GM18867 (cell line): ENCODE measurements at regions not wholly inside any gene's neighbourhood (a gene's known extent, or its start where the extent isn't known, plus 50 kb on each side); places are given as distances from the start of the nearest gene placed in this dataset.

ENCODE experiments used
- ATAC-seq: cut with Tn5 transposase; IDR thresholded peaks from one replicate; pipeline ENCODE4 v1.9.1; 2021; ENCODE audit warnings: mild to moderate bottlenecking, moderate library complexity; ENCODE audit not compliant: unreplicated experiment

- no peak for ATAC-seq
These were observed 100.7 kb upstream of the THY1 start for GRCh38 chr11:119523539-119524157.

- ATAC-seq, result no peak
These were observed 99.6 kb upstream of the THY1 start for GRCh38 chr11:119522609-119523008.

- no peak for ATAC-seq
These were observed 98.6 kb upstream of the THY1 start for GRCh38 chr11:119521551-119521950.

GRCh38 chr11:119520966-119521365 is 98.0 kb upstream of the THY1 start:
- ATAC-seq, result no peak

GRCh38 chr11:119520400-119520799 is 97.4 kb upstream of the THY1 start:
- ATAC-seq, result no peak

- no peak for ATAC-seq
These were observed 96.8 kb upstream of the THY1 start for GRCh38 chr11:119519796-119520195.

GRCh38 chr11:119518746-119519730 is 96.1 kb upstream of the THY1 start:
- no peak for ATAC-seq

- ATAC-seq, result no peak
These were observed 92.9 kb upstream of the THY1 start for GRCh38 chr11:119515771-119516400.

GRCh38 chr11:119513806-119514170 is 90.8 kb upstream of the THY1 start:
- no peak for ATAC-seq

GRCh38 chr11:119513131-119513805 is 90.3 kb upstream of the THY1 start:
- no peak for ATAC-seq

- no peak for ATAC-seq
These were observed 89.4 kb upstream of the THY1 start for GRCh38 chr11:119512369-119512768.

GRCh38 chr11:119511614-119512306 is 88.8 kb upstream of the THY1 start:
- no peak for ATAC-seq

GRCh38 chr11:119509969-119510401 is 87.0 kb upstream of the THY1 start:
- ATAC-seq, result peak; percentile 73

GRCh38 chr11:119509282-119509841 is 86.4 kb upstream of the THY1 start:
- no peak for ATAC-seq

- ATAC-seq, result no peak
These were observed 83.5 kb upstream of the THY1 start for GRCh38 chr11:119506436-119506835.

- no peak for ATAC-seq
These were observed 82.9 kb upstream of the THY1 start for GRCh38 chr11:119505861-119506260.

- no peak for ATAC-seq
These were observed 82.1 kb upstream of the THY1 start for GRCh38 chr11:119505071-119505470.

GRCh38 chr11:119504371-119504770 is 81.4 kb upstream of the THY1 start:
- ATAC-seq, result no peak

- no peak for ATAC-seq
These were observed 78.9 kb upstream of the THY1 start for GRCh38 chr11:119501777-119502405.

GRCh38 chr11:119497717-119498116 is 74.7 kb upstream of the THY1 start:
- ATAC-seq, result no peak
